ENCODE measurements at regions not wholly inside any gene's neighbourhood (a gene's known extent, or its start where the extent isn't known, plus 50 kb on each side); places are given as distances from the start of the nearest gene placed in this dataset.

DNA sequence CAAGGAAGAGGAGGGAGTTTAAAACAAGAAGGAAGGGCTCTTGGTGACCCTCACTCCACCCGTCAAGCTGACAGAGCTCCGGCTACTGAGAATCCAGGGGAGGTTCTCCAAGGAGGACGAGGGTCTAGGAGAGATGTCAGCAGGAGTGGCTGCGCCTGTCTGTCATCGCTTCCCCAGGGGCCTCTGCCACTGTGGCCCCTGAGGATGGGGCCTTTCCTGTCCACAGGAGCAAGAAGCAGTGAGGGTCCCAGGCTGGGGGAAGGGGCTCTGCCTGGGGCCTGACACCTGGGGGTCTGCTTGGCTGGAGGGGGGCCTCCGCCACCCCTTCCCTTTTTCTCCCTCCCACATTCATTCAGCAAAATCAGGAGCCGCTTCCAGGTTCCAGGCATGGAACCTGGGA lies 66.5 kb upstream of the TNRC6C start:
- TF ChIP-seq, protein P1, sequence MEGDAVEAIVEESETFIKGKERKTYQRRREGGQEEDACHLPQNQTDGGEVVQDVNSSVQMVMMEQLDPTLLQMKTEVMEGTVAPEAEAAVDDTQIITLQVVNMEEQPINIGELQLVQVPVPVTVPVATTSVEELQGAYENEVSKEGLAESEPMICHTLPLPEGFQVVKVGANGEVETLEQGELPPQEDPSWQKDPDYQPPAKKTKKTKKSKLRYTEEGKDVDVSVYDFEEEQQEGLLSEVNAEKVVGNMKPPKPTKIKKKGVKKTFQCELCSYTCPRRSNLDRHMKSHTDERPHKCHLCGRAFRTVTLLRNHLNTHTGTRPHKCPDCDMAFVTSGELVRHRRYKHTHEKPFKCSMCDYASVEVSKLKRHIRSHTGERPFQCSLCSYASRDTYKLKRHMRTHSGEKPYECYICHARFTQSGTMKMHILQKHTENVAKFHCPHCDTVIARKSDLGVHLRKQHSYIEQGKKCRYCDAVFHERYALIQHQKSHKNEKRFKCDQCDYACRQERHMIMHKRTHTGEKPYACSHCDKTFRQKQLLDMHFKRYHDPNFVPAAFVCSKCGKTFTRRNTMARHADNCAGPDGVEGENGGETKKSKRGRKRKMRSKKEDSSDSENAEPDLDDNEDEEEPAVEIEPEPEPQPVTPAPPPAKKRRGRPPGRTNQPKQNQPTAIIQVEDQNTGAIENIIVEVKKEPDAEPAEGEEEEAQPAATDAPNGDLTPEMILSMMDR (IDR thresholded peaks at IDR 0.05), result no peak
- TF ChIP-seq POLR2A (IDR thresholded peaks at IDR 0.05; ENCODE audit: low read depth), result no peak
- no peak for TF ChIP-seq EP300 (IDR thresholded peaks at IDR 0.05)
- no peak for TF ChIP-seq POLR2AphosphoS5 (IDR thresholded peaks at IDR 0.05)
